ENCODE measurements at regions not wholly inside any gene's neighbourhood (a gene's known extent, or its start where the extent isn't known, plus 50 kb on each side); places are given as distances from the start of the nearest gene placed in this dataset.

DNA sequence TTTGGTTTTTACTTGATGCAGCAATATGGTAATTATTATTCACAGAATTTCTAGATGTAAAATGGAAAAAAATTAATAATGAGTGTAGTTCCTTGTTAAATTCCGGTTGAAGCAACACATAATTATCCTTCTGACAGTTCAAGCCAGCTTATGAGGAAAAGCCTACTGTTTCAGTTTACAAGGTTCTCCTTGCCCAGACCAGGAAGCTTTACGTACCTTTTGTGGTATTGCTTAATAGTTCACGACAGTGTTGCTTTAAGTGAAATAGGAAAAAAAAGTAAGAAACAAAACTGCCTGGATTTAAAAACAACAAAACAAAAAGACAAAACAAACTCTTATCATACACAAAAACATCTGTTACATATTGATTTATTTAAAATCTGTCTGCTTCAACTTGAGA, 547.3 kb upstream of the C9orf72 start:
- TF ChIP-seq, protein P1, sequence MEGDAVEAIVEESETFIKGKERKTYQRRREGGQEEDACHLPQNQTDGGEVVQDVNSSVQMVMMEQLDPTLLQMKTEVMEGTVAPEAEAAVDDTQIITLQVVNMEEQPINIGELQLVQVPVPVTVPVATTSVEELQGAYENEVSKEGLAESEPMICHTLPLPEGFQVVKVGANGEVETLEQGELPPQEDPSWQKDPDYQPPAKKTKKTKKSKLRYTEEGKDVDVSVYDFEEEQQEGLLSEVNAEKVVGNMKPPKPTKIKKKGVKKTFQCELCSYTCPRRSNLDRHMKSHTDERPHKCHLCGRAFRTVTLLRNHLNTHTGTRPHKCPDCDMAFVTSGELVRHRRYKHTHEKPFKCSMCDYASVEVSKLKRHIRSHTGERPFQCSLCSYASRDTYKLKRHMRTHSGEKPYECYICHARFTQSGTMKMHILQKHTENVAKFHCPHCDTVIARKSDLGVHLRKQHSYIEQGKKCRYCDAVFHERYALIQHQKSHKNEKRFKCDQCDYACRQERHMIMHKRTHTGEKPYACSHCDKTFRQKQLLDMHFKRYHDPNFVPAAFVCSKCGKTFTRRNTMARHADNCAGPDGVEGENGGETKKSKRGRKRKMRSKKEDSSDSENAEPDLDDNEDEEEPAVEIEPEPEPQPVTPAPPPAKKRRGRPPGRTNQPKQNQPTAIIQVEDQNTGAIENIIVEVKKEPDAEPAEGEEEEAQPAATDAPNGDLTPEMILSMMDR (IDR thresholded peaks at IDR 0.05) = no peak

DNA sequence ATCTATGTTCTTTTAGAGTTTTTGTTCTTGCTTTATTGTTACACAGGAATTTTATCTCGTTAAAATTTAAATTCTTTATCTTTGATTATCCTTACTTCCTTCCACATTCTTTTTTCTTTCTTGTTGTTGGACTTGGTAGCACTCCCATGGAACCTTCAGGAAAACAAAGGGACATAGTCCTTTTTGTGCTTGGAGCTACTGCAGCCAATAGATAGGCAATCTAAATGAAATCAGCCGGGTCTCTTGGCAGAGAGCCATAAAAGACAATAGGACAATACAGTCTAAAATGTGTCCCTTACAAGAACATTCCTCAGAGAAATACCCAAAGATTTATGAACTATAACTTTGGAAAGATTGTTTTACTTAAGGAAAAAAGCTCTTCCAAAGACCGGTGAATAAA, 548.1 kb upstream of the C9orf72 start:
- TF ChIP-seq, protein P1 (IDR thresholded peaks at IDR 0.05) = no peak

DNA sequence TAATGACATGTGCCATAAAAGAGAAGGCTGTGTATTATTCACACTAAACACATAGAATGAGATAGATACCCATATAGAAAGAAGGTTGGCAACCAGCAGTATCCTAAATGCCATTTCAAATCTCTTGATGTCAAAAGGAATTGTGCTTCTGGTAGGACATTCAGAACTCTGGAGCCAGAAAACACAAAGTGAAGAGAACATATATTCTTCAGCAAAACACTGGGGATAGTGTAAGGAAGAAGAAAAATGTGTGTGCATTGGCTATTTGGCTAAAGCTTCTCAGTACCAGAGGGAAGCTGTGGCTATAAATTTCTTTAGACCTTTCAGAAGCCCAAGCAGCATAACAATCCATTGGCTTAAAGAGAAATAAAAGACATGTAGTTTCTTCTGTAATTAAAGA, 551.6 kb upstream of the C9orf72 start:
- TF ChIP-seq, protein P1 (IDR thresholded peaks at IDR 0.05) = no peak

DNA sequence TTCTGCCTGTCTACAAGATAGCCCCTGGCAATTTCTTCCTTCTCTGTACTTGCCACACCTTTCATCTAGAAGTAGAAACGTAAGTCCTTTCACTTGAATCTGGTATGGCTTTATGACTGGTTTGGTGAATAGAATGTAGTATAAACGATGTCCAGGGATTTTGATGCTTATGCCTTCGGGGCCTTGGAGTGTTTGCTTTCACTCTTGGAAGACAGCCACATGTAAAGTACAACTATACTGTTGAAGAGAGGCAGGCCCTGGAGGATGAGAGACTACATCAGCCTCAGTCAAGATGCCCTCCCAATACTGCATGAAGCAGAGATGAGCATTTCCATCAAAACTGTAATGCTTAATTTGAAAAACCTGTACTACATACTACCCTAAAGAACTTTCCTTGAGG, 553.8 kb upstream of the C9orf72 start:
- TF ChIP-seq, protein P1 (IDR thresholded peaks at IDR 0.05) = no peak

DNA sequence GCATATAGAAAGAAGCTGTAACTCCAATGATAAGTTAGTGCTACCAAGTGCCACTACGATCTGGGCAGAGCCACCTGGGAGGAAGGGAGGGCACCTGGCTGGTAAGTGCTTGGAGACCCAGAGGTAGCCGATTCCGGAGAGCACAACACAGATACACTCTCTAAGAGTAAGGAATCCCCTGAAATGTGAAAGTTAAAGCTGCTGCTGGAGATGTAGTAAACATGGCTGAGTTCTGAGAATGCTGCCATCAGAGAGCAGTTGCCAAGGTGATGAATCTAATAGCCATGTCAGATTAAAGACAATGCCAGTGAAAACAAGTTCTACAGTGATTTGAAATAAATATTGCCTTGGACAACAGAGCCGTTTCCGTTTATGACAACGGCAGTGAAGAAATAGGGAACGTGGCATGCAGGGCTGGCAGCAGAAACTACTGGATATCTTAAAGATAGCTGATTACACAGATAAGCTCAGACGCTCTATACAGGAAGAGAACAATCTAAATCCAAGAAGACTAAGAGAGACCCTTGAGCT, 561.2 kb upstream of the C9orf72 start:
- TF ChIP-seq, protein P1 (IDR thresholded peaks at IDR 0.05) = no peak

DNA sequence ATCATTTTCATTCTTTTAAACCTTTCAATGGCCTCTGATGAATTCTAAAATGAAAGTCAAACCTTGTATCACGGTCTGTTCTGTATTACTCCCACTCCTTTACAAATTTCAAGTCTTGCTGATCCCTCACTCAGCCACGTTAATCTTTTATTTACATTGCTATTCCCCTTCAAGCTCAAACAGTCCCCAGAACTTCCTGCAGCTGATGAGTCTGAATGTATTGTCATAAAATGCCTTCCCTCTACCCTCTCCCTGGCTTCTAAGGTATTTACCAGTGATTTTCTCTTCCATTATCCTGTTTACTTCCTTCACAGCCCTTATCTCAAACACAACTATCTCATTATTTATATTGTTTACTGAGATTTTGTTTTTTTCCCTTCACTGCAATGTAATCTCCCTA, 562.3 kb upstream of the C9orf72 start:
- TF ChIP-seq, protein P1 (IDR thresholded peaks at IDR 0.05) = no peak

DNA sequence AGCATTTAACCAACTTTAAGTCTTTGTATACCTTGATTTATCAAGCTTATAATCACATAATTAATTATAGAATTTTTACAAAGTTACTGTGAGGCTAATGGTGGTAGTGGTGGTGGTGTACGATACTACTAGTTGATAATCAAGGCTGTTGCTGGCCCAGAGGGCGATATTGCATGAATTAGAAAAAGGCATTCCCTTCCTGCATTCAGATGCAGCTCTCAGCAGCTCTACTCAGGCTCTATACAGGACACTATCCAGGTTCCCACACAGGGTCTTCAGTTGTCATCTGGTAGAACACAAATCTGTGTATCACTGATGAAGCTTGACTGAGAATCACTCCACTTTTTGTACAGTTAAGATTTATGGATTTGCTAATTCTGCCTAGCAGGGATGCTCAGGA, 562.8 kb upstream of the C9orf72 start:
- TF ChIP-seq, protein P1 (IDR thresholded peaks at IDR 0.05) = no peak

DNA sequence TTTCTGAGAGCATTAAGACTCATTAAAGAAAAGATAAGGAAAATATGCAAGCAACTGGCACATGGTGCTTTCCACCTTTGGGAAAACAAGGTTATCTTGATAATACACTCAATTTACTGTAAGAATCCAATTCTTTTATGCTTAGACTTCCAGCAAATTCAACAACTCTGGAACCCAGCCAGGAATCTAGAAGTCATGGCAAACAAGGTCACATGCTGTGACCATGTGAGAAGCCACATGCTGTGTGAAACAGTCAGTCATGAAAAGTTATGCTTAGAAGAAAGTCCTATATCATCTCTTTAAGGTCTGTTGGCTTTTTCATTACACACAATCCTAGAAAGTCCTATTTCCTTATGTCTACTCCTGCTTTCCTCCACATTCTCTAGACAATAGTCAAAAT, 581.8 kb upstream of the C9orf72 start:
- TF ChIP-seq, protein P1 (IDR thresholded peaks at IDR 0.05) = no peak
